Activated B cell treated with CpG ODN at 0.5 μM for 24 hours (primary cell): ENCODE measurements at regions not wholly inside any gene's neighbourhood (a gene's known extent, or its start where the extent isn't known, plus 50 kb on each side); places are given as distances from the start of the nearest gene placed in this dataset.

Source experiments
- ATAC-seq: fragments of 200-7000 bp; cut with Tn5 transposase; one replicate; pipeline ENCODE4 v1.10.0; 2021; ENCODE audit warnings: low read depth, mild to moderate bottlenecking, moderate library complexity
- CTCF ChIA-PET: fragments of 350-600 bp; sonication (Branson Sonifier 250); formaldehyde crosslinking; loops from one replicate; lab custom pipeline; 2021; ENCODE audit warnings: antibody characterized with exemption; lab: Charles Lee
- POLR2A ChIA-PET: fragments of 350-600 bp; sonication (Branson Sonifier 250); formaldehyde crosslinking; loops from one replicate; lab custom pipeline; 2021; ENCODE audit warnings: antibody characterized with exemption; lab: Charles Lee
- DNase-seq: peaks from one replicate; pipeline ENCODE4 v3.0.0; 2022
- H3K27ac Mint-ChIP-seq: one replicate; pipeline ENCODE4 v1.8.0; 2020; ENCODE audit warnings: mixed read lengths
- H3K27me3 Mint-ChIP-seq: one replicate; pipeline ENCODE4 v1.8.0; 2021; ENCODE audit warnings: mixed read lengths
- H3K36me3 Mint-ChIP-seq: one replicate; pipeline ENCODE4 v1.8.0; 2021; ENCODE audit warnings: low read depth, mixed read lengths
- H3K4me1 Mint-ChIP-seq: one replicate; pipeline ENCODE4 v1.8.0; 2021; ENCODE audit warnings: mixed read lengths
- H3K4me3 Mint-ChIP-seq: one replicate; pipeline ENCODE4 v1.8.0; 2020; ENCODE audit warnings: mild to moderate bottlenecking, mixed read lengths
- H3K9me3 Mint-ChIP-seq: one replicate; pipeline ENCODE4 v1.8.0; 2020; ENCODE audit warnings: mixed read lengths
- intact Hi-C: fragments of 100-400 bp; cut with micrococcal nuclease; formaldehyde crosslinking; loops from one replicate; pipeline ENCODE4 v1.15.1; 2024
- TF ChIP-seq, protein P1 (sequence below): fragments of 200-600 bp; IDR thresholded peaks from one replicate; pipeline ENCODE4 v1.8.0; 2022; ENCODE audit warnings: antibody characterized with exemption, mild to moderate bottlenecking

DNA sequence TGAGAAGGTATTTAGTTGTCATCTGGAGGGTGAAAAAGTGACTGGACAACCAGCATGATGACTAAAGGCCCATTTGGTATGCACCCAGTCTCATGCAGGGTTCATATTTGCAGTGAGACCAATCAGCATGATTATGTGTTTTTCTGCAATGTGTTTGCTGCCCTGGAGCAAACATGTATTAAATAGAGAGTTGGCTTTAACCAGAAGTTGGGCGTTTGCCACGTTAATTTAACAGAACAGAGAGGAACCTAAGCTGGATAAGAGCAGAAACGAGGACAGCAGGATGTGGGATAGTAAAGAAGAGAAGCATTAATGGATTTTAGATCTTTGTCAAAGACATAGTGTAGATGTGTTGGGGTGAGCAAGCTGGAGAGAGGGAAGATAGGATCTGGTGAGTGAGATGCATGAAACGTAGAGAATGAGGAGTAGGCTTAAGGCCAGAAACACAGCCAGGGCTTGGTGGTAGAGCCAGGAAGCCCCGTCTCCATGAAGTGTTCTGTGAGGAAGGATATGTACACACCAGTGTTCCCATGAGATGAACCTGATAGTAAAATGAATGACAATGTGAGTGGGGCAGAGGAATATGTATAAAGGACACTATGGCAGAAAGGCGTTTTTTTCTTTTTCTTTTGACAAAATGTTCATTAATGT lies 164.0 kb upstream of the PDGFD start:
- Mint-ChIP-seq H3K4me3 (no peak overlapping the region), H3K27ac (no peak overlapping the region), H3K9me3 (no peaks in the 10 kb centered on the region), H3K27me3 (no peaks in the 10 kb centered on the region), H3K36me3 (no peaks in the 10 kb centered on the region), H3K4me1 (no peaks in the 10 kb centered on the region)
- intact Hi-C loops = no loop called here
- TF ChIP-seq, protein P1, sequence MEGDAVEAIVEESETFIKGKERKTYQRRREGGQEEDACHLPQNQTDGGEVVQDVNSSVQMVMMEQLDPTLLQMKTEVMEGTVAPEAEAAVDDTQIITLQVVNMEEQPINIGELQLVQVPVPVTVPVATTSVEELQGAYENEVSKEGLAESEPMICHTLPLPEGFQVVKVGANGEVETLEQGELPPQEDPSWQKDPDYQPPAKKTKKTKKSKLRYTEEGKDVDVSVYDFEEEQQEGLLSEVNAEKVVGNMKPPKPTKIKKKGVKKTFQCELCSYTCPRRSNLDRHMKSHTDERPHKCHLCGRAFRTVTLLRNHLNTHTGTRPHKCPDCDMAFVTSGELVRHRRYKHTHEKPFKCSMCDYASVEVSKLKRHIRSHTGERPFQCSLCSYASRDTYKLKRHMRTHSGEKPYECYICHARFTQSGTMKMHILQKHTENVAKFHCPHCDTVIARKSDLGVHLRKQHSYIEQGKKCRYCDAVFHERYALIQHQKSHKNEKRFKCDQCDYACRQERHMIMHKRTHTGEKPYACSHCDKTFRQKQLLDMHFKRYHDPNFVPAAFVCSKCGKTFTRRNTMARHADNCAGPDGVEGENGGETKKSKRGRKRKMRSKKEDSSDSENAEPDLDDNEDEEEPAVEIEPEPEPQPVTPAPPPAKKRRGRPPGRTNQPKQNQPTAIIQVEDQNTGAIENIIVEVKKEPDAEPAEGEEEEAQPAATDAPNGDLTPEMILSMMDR = no peak
- ChIA-PET CTCF (no interaction called here), POLR2A (no interaction called here)
- ATAC-seq = no peak
- DNase-seq = no peak

DNA sequence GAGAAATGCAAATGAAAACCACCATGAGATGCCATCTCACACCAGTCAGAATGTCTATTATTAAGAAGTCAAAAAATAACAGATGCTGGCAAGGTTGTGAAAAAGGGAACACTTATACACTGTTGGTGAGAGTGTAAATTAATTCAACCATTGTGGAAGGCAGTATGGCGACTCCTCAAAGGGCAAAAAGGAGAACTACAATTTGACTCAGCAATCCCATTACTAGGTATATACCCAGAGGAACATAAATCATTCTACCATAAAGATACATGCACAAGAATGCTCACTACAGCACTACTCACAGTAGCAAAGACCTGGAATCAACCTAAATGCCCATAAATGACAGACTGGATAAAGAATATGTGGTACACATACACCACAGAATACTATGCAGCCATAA lies 161.1 kb upstream of the PDGFD start:
- no peaks in the 10 kb centered on the region for H3K27me3 Mint-ChIP-seq
- DNase-seq (no peak), ATAC-seq (no peak)
- TF ChIP-seq, protein P1 = no peak
- POLR2A ChIA-PET = no interaction called here
- no peak overlapping the region for H3K4me3 Mint-ChIP-seq
- H3K36me3 Mint-ChIP-seq = no peaks in the 10 kb centered on the region
- H3K9me3 Mint-ChIP-seq = no peaks in the 10 kb centered on the region
- no peak overlapping the region for H3K27ac Mint-ChIP-seq
- CTCF ChIA-PET = interaction anchor here (1.3 kb wide), 1 partner anchor 642 kb away, joined by 3 read pairs; no protein-coding TSS in a partner anchor
- no peaks in the 10 kb centered on the region for H3K4me1 Mint-ChIP-seq
- intact Hi-C loops = no loop called here

- Mint-ChIP-seq H3K27me3 (no peaks in the 10 kb centered on the region), H3K4me3 (no peak overlapping the region), H3K4me1 (no peaks in the 10 kb centered on the region), H3K9me3 (no peaks in the 10 kb centered on the region), H3K27ac (no peak overlapping the region), H3K36me3 (no peaks in the 10 kb centered on the region)
- TF ChIP-seq, protein P1 = no peak
- no peak for DNase-seq
- no peak for ATAC-seq
- intact Hi-C loops = no loop called here
- ChIA-PET POLR2A (no interaction called here), CTCF (interaction anchor here (1.3 kb wide), 1 partner anchor 642 kb away, joined by 3 read pairs; no protein-coding TSS in a partner anchor)
Measured at GRCh38 chr11:104324276-104324675, 160.3 kb upstream of the PDGFD start.

GRCh38 chr11:104323841-104324240 lies 159.9 kb upstream of the PDGFD start:
- Mint-ChIP-seq H3K27ac (no peak overlapping the region), H3K27me3 (no peaks in the 10 kb centered on the region), H3K36me3 (no peaks in the 10 kb centered on the region), H3K4me1 (no peaks in the 10 kb centered on the region), H3K4me3 (no peak overlapping the region), H3K9me3 (no peaks in the 10 kb centered on the region)
- no peak for ATAC-seq
- ChIA-PET POLR2A (no interaction called here), CTCF (no interaction called here)
- intact Hi-C loops = no loop called here
- TF ChIP-seq, protein P1 = no peak
- no peak for DNase-seq

DNA sequence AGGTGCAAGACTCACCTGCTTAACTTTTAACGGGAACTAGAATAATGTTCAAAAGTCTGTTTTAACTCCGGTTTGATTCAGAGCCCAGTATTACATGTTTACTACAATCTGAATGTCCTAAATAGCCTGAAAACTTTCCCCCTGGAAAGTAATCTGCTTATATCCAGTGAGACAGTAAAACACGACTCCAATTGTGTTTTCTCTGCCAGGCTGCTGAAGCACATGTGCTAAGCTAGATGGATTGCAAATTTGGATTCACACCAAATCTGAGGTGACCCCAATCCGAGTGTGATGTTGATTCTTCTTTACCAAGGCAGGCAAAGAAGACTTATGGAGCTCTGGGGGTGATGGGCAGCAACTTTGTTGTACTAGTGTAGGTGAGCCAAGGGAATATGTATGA lies 158.7 kb upstream of the PDGFD start:
- DNase-seq (no peak), ATAC-seq (no peak)
- TF ChIP-seq, protein P1 = no peak
- POLR2A ChIA-PET = no interaction called here
- CTCF ChIA-PET = no interaction called here
- Mint-ChIP-seq H3K36me3 (no peaks in the 10 kb centered on the region), H3K27ac (no peak overlapping the region), H3K9me3 (no peaks in the 10 kb centered on the region), H3K4me3 (no peak overlapping the region), H3K4me1 (no peaks in the 10 kb centered on the region), H3K27me3 (no peaks in the 10 kb centered on the region)
- intact Hi-C loops = no loop called here
